C4-2B (cell line): ENCODE measurements at regions not wholly inside any gene's neighbourhood (a gene's known extent, or its start where the extent isn't known, plus 50 kb on each side); places are given as distances from the start of the nearest gene placed in this dataset.

Experiments used
- CTCF ChIP-seq: fragments of 450-650 bp; conservative IDR thresholded peaks from 2 replicates; pipeline ENCODE4 v1.5.1; 2017; ENCODE audit warnings: mild to moderate bottlenecking
- ZFX ChIP-seq: fragments of 450-650 bp; IDR thresholded peaks from 2 replicates; pipeline ENCODE4 v1.6.1; 2017

DNA sequence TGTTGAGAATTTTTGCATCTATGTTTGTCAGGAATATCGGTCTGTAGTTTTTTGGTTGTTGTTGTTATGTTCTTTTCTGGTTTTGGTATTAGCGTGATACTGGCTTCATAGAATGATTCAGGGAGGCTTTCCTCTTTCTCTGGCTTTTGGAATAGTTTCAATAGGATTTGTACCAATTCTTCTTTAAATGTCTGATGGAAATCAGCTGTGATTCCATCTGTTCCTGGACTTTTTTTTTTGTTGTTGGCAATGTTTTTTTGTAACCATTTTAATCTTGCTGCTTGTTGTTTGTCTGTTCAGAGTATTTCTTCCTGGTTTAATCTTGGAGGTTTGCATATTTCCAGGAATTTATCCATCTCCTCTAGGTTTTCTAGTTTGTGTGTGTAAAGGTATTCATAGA, 81.5 kb upstream of the GK2 start:
- TF ChIP-seq CTCF (no peak), ZFX (no peak)
